Cardiac fibroblast (primary cell): ENCODE measurements at regions not wholly inside any gene's neighbourhood (a gene's known extent, or its start where the extent isn't known, plus 50 kb on each side); places are given as distances from the start of the nearest gene placed in this dataset.

Experiments
- DNase-seq, 2 donors: peaks; one replicate each; pipeline versions ENCODE4 v3.0.0 to v3.0.0-alpha.2; 2010; ENCODE audit warnings: low read depth in 2 of 2
- H3K4me3 ChIP-seq, 2 donors: replicated peaks in 1 of 2; 1 replicate in 1 of 2; 2 replicates in 1 of 2; pipeline ENCODE4 v1.5.1; 2011; ENCODE audit warnings: low read depth in 2 of 2, low read length in 2 of 2, mild to moderate bottlenecking in 2 of 2, moderate library complexity in 1 of 2
- TF ChIP-seq, protein P1 (sequence below): IDR thresholded peaks from one replicate; pipeline ENCODE4 v1.5.1; 2011; ENCODE audit warnings: low read depth, mild to moderate bottlenecking, low read length, inconsistent platforms

DNA sequence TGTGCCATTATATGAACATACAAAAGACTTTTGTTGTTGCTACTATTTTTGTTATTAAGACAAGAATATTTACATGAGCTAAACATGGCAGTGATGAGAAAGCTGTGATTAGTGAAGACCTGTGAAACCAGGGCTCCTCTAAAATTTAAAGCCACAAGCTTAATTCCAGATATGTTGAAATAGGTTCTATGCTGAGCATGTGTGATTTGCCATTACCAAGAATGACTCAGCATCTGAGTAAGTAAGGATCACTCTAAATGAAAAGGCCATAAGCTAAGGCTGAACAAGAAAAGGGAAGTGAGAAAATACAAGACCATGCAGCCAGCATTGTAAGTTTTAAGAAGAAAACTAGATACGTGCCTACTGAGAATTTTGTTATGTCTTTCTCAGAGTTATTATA, 75.9 kb upstream of the CAMK2D start:
- TF ChIP-seq, protein P1, sequence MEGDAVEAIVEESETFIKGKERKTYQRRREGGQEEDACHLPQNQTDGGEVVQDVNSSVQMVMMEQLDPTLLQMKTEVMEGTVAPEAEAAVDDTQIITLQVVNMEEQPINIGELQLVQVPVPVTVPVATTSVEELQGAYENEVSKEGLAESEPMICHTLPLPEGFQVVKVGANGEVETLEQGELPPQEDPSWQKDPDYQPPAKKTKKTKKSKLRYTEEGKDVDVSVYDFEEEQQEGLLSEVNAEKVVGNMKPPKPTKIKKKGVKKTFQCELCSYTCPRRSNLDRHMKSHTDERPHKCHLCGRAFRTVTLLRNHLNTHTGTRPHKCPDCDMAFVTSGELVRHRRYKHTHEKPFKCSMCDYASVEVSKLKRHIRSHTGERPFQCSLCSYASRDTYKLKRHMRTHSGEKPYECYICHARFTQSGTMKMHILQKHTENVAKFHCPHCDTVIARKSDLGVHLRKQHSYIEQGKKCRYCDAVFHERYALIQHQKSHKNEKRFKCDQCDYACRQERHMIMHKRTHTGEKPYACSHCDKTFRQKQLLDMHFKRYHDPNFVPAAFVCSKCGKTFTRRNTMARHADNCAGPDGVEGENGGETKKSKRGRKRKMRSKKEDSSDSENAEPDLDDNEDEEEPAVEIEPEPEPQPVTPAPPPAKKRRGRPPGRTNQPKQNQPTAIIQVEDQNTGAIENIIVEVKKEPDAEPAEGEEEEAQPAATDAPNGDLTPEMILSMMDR = no peak
- H3K4me3 ChIP-seq = no peak overlapping the region
- peak; percentile 87 to 91 for DNase-seq

DNA sequence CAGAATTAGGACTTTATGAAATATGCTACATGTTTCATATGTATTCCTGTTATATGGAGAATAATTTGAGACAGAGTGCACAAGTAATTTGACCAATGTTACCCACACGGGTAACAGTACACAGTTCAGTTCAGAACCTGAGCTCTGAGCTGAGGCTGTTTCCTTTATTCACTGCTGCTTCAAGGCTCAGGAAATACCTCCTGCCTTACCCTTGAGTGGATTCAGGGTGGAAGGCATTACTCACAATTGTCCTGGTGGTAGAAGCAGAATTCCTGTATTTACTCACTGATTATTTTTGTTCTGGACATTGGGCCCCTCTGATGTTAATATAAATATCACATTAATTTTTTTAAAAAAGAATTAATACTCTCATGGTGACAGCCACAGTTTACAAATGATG, 73.5 kb upstream of the CAMK2D start:
- DNase-seq = peak; percentile 56 to 72

DNA sequence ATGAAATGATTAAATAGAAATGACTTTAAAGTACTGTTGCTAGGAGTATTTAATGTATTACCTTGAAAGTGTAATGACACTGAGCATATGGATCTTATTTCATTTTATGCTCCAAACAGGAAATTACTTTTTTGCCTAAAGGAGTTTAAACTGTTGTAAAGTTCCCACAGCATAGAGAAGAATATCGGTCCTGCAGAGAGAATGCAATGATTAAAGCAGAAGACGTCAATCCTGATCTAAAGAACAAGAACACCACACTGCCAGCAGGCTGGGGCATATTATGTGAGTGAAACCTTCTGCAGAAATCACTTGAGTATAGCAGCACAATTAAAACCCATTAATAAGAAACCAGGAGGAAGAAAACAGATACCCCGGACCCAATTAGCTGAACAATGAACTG, 72.8 kb upstream of the CAMK2D start:
- H3K4me3 ChIP-seq = no peak overlapping the region

More for the DNA sequence above, 73.5 kb upstream of the CAMK2D start:
- TF ChIP-seq, protein P1 = no peak
- H3K4me3 ChIP-seq = no peak overlapping the region

DNA sequence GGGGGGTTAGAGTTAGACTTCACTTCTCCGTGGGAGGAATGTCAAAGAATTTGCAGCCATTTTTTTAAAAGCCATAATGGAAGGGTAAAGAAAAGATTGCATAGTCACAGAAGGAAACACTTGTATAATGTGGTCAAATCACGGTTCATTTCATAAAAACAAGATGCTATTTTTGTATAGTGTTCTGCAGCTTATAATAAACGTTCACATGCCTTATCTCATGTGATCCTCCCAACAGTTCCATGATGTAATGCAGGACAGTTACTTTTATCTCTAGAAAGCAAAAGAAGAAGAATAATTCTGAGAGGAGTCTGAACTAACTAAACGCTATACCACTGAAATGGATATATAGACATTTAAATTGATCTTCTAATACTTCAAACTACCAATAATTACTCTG, 71.3 kb upstream of the CAMK2D start:
- TF ChIP-seq, protein P1 = no peak
- H3K4me3 ChIP-seq = no peak overlapping the region
- DNase-seq = no peak

More for the DNA sequence above, 72.8 kb upstream of the CAMK2D start:
- no peak for DNase-seq
- TF ChIP-seq, protein P1 = no peak

DNA sequence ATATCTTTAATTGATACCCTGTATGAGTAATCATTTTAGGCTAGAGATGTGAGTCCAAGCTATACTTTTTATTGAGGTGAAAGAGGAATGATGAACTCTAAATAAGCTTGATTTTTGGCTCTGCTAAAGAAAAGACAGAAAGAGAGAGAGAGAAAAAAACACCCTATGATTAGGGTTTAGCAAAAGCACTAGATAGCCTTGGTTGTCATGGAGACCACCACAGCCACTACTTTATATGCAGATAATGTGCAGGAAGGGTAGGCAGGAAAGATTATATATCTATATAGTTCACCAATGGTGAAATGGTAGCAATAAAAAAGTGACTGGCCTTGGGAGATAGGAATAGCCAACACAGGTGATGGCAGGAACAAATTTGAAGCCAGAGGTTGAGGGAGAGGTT, 69.9 kb upstream of the CAMK2D start:
- no peak overlapping the region for H3K4me3 ChIP-seq
- TF ChIP-seq, protein P1 = no peak
- DNase-seq = no peak

DNA sequence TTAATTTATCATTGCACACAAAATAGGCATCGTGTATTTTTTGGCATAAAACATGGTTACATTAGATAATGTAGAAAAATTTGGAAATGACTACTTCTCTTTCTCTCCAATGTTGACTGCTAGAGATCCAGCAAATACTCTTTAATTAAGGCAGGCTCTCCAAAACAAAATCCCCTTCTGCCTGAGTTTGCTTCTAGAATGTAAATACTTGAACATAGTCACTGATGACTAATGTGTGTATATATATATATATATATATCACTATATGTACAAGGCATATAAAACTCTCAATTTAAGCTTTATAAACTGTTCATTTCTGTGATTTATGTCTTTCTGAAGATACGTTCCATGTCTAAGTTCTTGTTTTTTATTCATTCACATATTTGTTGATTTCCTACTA, 67.2 kb upstream of the CAMK2D start:
- no peak for DNase-seq
- H3K4me3 ChIP-seq = no peak overlapping the region
- TF ChIP-seq, protein P1 = no peak

DNA sequence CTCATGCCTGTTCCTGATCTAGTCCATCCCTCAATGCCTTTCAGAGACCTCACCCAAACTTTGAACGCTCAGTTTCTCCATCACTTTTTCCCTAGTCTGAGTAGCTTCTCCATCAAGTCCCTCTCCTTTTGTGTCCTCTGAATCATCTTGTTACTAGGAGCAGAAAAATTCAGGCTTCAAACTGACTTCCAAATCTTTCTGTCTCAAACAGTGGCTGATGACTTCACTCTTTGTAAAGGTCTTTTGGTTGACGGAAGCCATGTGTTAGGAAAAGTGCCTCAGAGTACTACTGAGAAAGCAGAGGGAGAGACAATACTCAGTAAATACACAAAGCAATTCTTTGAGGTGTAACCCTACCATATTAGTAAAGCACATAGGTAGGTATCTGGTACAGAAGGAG, 65.7 kb upstream of the CAMK2D start:
- no peak overlapping the region for H3K4me3 ChIP-seq
- TF ChIP-seq, protein P1 = no peak
- DNase-seq = peak; percentile 7 to 70
